Stimulated activated CD8-positive, alpha-beta memory T cell treated with anti-CD3 and anti-CD28 coated beads, Interleukin-15, amount 100 ng/mL, for 4 hours (primary cell): ENCODE measurements at regions not wholly inside any gene's neighbourhood (a gene's known extent, or its start where the extent isn't known, plus 50 kb on each side); places are given as distances from the start of the nearest gene placed in this dataset.
"Not testable (repeated sequence)": the region's sequence is repeated elsewhere in the genome, so short reads cannot be mapped to it uniquely, and the experiment has no call there.

Experiments used
- DNase-seq, 2 donors: peaks; one replicate each; pipeline ENCODE4 v3.0.0-alpha.2; 2020; ENCODE audit warnings: low read depth in 2 of 2

DNA sequence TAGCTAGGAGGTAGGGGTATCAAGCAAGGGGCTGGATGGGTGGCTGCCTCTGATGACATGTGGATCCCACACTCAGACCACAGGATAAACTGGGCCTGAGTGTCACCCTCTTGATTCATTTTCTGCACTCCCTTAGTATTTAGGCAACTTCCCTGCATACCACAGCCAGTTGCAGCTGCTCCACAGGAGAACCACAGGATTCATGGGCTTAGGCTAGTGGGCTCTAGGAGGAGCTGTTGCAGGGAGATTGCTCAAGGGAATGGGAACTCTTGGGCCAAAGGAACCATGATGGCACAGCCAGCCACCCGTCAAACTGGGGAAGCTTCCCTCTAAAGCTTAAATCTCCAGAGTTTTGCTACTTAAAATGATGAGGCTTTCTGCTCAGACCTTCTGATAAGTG is 269.7 kb upstream of the ASIC2 start:
- DNase-seq, result no peak

DNA sequence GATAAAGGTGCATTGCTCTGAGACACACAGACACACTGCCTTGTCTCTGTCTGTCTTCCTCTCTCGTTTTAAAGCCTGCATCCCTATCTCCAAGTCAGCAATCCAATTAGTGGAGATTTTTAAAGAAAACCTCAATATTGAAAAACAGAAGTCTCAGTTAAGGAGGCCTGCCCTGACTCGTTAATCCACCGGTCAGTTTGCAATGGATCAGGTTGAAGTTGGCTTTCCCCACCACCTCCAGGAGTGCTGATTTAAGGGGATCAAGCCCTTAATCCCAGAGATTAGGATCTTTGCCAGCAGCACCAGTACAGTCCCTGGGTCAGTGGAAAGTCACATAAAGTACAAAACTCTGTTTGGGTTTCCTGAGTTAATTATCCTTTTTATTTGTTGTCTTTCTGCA is 271.1 kb upstream of the ASIC2 start:
- no peak for DNase-seq

DNA sequence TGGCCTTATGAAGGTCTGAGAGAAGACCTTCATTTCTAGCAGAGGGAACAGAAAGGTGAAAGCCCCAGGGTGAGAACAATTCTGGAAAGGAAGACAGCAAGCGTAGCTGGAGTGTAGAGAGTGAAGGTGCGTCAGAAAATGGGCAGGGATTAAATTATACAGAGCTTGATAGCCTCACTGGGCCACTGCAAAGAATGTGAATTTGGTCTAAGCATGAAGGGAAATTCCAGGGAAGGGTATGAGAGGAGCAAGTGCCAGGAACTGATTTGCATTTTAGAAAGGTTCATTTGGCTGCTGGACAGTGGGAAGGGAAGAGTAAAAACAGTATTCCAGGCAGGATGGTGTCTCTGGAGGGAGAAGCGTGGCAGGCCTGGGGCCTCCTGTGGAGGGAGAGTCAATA is 274.1 kb upstream of the ASIC2 start:
- DNase-seq, result no peak

DNA sequence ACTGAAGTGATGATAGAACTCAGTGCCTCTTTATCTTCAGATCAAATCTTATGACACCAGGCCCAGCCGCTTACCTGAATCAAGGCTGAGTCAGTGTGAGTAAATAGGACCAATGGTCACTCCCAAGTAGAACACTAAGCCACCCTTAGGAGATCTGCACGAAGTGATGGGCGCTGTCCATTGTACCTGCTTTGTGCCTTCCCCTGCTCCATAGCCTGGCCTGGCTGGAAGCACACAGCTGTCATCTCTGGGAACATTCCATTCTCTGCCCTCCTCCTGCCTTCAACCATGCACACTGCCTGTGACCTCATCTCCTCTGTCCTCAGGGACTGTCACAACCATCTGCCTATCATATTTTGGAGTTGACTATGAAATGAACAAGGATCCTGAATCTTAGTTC is 279.5 kb upstream of the ASIC2 start:
- no peak for DNase-seq

DNA sequence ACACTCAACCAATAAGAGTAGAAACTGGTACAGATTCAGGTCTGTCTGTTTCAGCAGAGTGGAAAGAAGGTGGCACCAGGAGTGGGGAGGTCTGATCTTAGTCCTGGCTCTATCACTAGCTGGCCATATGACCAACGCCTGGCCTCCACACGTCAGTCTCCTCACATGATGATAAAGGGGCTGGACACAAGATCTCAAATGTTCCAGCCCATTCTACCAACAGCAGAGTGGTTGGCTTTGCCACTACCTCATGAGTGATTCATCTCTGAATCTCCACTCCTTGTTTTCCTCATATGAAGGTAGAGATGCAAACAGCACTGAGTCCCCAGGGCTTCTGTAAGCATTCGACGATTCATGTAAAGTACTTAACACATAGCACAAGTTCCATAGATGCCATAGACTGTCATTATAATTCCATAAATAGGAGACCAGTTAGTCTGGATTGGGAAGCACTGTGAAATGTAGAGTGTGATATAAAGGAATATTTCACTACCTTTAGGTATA is 281.9 kb upstream of the ASIC2 start:
- no peak for DNase-seq

DNA sequence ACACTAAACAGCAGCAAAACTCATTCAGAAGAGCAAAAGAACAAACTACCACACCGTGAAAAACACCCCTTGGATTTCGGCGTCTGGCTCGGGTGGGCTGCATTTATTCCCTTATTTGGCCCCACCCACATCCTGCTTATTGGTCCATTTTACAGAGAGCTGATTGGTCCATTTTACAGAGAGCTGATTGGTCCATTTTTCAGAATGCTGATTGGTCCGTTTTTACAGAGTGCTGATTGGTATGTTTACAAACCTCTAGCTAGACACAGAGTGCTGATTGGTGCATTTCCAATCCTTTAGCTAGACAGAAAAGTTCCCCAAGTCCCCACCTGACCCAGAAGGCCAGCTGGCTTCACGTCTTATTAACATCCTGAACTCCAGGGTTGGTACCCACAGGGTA is 286.6 kb upstream of the ASIC2 start:
- DNase-seq, result not testable (repeated sequence)

DNA sequence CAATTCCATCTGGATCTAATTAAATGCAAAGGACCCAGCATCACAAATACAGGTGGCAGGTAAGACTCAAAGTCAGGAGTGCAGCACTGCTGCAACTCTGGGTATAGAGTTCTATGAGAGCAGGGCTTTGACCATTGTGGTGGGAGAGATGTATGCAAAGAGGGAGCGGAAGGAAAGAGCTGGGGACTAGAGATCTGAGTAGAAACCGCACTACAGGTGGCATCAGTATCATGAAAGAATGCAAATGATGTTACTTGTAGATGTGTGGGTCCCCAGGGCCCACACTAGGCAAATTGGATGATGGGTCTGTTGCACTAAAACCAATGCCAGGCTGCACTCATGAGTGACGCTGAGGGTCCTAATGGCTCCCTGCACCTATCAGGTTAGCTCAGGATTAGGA is 287.1 kb upstream of the ASIC2 start:
- no peak for DNase-seq

DNA sequence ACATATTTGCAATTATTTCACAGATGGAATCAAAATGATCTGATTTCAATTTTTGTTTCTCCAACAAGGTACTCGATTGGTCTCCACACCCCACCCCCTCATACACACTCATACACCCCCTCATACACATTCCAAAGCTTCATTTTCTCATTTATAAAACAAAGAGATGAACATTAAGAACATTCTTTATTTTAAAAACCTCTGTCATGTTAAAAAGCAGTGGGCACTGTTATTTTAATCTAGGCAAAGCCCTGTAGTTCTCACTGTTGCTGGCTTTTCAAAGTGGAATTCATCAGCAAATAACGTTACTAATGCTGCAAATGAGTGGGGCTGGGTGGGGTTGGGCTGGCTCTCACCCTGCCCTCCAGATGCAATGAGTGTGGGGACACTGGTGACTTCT is 289.6 kb upstream of the ASIC2 start:
- no peak for DNase-seq

DNA sequence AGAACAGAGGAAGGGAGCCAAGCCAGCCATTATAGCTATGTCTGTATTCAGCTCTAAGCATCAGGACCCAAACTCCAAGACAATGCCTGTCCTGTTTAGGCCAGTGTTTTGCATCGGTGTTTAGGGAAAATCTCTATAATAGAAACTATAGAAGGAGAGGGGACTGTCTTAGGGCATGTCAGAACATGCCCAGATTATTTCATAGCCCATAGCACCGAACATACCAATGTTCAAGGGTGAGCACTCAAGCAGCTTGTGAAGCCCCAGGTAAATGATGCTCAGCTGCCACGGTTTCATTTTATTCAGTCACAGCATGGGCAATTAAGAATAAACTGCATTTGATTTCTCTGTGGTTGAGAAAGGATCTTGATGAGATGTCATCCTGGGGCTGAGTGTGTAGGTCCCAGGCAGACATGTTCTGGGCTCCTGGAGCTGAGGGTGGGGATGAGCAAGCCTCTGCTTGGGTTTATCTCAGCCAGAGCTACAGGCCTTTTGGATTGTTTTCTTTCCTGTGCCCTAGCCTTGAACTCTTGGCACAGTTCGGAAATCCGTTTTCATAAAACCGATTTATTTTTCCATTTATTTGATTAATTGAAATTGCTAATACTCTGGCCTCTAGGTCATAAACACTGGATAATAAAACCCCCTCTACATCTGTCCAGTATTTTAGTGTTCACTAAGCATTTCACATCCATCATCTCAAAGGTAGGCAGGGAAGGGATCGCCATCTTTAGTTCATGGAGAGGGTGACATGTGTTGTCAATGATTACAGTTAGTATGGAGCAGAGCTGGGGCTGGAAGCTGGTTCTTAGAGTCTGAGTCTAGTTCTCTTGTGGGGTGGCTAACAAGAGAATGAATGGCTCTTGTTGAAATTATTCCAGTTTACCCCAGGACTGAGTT is 290.7 kb upstream of the ASIC2 start:
- no peak for DNase-seq

DNA sequence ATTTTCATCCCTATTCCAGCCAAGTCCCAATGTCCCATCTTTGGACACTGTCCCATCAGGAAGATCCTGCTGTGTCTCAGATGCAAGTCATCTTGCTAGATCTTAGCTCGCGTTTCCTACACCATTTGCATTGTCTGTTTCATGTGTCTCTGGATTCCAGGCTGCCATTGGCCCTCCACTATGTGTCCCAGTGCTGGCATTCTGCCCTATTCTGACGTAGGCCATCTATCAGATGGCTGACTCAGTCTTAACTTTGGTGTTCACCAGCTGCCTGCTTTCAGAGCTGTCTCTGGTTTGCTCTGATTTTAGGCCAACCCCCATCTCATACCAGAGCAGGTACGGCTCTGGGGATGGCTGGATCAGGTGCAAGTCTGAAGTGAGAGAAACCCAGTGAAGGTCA is 300.9 kb upstream of the ASIC2 start:
- DNase-seq, result no peak

DNA sequence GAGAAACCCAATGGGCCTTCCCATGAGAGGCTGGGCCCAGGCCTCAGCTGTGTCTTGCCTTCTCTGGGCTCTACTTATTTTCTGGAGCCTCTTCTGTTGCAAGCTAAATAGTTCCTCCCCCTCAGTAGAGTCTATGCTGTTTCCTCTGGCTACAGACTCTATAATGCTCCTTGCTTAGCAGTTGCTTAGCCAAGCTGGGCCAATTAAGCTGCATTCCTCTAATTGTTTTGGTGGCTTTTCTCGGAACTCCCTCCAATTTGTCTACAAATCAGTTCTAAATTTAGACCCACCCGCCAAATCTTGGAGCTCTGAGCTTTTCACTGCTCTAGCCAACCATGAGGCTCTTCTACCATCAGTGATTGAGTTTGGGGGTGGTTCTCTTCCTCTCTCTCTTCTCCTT is 302.7 kb upstream of the ASIC2 start:
- no peak for DNase-seq

DNA sequence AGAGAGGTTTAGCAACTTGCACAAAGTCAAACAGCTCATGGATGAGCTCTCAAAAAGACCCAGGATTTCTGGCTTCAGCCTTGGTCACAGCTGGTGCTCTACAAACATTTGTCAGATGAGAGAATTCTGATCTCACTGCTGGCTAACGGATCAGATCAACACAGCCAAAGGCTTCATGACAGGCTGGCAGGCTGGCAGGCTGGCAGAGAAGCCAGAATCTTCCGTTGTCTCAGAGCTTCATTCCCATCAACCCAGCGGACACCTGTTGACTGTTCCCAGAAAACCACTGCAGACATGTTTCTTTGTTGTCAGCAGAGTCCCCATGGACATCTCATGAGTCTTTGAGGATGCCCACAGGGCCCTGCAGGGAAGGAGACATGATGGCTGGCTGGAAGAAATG is 303.8 kb upstream of the ASIC2 start:
- no peak for DNase-seq

DNA sequence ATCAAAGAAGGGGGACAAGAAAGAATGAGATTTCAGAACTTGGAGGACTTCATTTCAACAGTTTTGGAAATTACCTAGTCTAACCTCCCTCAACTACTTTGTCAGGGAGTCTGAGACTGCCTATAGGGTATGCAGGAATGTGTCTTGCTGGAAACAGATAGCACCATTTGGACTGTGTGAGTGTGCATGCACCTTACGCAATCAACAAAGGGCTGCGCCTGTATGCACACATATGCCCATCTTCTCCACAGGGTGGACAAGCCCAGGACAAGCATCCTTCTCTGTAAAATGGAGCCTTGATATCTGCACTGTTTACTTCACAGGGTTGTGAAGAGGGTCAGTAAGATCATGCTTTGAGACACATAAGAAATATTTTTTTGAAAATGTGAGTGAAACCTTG is 305.7 kb upstream of the ASIC2 start:
- no peak for DNase-seq

DNA sequence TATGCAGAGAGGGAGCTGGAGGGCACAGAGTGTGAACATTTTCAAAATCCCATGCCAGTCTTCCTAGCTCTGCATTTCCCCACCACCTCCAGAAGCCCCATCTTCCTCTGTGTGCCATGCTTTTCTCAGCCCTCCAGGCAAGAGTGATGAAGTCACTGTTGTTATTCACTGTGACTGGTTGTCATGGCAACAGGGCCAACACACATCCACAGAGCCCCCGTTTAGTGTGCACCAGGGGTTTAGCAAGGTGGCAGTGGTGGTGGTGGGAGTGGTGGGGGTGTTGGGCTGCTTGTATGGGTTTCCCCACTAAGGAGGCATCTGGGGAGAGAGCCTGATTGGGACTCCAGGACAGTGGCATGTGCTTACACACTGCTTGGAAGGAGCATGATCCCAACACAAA is 309.9 kb upstream of the ASIC2 start:
- DNase-seq, result no peak

DNA sequence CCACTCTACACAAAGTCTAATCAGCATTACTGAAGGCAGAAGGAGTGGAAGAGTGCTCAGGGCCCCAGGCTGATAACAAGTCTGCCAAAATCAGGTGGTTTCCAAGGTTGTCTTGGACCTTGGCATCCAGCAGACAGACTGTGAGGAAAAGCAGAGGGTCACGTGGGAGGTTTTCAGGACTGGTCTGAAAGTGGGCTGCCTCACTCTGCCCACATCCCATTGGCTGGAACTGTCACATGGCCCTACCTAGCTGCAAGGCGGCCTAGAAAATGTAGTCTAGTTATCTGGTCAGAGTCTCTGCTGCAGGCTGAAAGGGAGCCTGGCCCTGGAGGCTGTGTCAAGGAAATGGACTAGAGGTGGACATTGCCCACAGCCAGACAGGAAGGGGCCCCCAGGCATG is 310.7 kb upstream of the ASIC2 start:
- DNase-seq, result no peak

DNA sequence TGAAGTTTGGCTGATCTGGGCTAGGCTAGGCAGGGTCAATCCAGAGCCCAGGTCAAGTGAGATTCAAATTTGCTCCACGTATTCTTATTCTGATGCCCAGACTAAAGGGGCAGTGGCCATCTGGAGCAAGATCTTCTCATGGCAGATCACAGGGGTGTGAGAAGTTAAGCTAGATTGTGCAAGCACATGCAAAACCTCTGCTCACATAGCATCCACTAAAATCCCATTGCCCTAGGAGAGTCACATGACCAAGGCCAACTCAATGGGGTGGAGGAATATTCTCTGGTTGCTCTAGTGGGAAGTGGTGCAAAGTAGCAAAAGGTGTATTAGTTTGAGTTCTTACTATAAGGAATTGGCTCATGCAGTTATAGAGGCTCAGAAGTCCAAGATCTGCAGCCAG is 318.4 kb upstream of the ASIC2 start:
- no peak for DNase-seq

DNA sequence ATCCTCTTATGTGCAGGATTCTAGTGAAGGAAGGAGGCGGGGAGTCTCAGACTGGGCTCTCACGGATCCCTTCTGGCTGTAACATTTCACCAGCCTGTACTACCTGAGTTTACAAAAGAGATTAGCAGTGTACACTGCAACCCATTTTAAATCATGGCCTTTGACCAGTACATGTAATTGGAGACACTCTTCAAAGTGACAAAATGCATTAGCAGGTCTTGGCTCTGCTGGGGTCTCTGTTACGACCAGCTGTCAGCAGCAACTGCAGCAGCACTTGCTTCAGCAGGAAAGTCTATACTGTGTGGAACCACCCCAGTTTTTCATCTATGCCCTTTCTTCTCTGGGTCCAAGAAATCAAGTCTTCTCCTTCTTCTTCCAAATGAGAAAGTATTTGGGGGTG is 322.8 kb upstream of the ASIC2 start:
- DNase-seq, result no peak

DNA sequence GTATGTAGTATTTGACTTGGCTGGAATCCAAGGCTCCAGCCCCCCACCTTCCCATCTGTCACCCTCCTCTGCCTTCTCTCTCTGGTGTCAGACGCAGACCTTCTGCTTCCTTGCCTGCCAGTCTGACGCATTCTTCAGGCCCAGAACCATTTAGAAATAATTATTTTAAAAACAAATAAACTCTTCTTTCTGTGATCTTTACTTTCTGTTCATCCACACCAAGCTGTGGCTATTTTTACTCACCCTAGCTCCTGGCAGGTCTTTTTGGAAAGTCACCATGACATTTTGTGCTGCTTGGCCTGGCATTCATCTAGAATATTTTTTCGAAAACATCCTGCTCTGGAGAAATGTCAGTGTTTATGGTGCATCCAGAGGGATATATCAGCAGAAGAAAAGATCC is 330.7 kb upstream of the ASIC2 start:
- no peak for DNase-seq

DNA sequence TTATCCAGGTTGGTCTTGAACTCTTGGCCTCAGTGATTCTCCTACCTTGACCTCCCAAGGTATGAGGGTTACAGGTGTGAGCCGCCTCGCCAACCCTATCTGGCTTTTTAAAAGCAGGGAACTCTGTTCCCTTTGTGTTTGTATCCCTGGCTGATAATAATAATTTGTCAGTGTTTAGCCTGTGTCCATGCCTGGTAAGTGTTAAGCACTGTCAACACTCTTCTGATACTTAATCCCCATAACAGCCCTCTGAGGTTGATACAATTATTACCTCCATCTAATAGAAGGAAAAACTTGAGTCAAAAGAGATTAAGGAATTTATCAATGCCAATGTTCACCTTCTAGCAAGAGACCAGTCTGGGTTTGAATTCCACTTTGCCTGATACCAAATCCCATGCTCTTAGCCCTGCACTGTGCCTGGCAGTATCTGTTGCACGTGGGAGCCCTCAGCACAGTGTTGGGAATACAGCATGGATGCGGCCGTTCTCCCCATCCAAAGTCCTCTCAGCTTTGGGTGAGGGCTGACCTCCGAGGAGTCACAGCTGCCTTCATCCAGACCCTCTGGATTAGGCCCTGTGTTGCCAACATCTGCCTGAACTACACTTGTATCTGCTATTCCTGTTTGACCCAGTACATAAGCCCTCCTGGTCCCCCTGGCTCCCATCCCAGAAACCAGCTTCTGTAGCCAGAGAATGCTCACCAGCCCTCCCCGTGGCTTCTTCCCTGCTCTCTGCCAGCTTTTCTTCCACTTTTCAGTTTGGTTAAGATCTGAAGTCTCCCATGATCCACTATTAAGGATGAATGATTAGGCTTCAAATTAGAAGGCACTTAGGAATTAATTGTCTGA is 335.6 kb upstream of the ASIC2 start:
- DNase-seq, result no peak

DNA sequence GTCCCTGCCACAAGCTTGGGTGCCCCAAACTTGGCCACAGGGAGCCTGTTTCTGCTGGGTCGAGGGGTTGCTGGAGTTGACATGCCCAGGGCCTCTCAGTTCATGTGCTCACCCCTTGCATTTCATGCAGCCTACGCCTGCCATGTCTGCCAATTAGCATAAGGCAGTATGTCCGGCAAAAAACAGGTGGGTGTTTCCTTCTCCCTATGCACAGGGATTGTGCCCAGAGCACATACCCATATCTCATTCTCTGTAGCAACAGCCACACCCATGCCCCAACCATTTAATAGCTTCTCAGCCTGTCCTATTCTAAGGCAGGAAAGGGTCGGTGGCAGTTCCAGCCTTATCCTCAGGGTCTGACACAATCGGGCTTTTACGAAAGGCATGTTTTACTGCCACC is 340.4 kb upstream of the ASIC2 start:
- no peak for DNase-seq

DNA sequence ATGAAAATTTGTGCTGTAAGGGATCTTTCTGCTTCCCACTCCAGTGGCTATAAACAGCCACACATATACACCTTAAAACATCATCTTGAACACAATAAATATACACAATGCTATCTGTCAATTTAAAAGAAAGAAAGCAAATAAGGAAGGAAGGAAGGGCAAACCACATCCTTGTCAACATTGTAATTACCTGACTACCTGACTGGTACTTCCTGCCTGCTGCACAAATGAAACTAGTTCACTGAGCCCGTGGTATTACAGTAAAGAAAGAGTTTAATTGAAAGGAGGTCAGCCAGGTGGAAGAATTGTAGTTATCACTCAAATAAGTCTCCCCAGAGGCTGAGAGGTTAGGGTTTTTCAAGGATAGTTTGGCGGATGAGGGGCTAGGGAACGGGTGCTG is 344.4 kb upstream of the ASIC2 start:
- no peak for DNase-seq

DNA sequence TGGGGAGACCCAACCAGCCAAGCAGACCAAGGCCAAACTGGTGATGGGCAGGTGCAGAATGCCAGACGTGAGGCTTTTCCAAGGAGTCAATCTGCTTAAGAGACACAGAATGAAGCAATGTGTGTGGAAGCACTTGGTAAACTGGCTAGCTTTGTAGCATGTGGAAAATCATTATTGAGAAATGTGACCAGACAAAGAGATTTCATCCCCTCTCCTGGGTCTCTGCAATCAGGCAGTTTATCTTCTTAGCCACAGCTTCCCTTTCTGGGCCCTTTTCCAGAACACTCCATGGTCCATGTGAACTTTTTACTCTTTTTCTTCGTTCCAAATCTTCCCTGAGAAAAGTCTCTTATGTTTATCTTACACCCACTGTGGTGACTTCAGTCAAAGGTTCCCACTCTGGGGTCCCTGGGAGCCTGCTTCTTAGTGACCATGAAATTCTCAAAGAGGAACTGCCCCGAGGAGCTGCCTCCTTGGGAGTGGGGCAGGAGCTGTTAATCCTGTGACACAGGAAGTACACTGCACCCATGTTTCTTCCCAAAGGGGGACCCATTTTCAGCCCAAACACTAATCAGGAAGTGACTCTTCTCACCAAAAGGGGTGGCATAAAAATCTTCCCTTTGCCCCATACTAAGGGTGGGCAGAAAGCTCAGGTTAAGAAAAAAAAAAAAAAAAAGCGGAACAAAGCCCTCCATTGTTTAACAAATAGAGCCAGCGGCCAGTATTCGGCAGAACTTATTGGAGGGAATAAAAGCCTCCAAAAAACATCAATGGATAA is 346.2 kb upstream of the ASIC2 start:
- DNase-seq, result no peak
